ENCODE measurements at regions not wholly inside any gene's neighbourhood (a gene's known extent, or its start where the extent isn't known, plus 50 kb on each side); places are given as distances from the start of the nearest gene placed in this dataset.
"Not testable (repeated sequence)": the region's sequence is repeated elsewhere in the genome, so short reads cannot be mapped to it uniquely, and the experiment has no call there.

GRCh38 chrX:34470507-34470906 is 186.6 kb downstream of the TMEM47 start:
- ChIA-PET POLR2A (ENCODE audit: low non-redundant PET) (no interaction called here), CTCF (no interaction called here)
- H3K9me3 ChIP-seq (ENCODE audit: low read depth, low read length, poor library complexity, severe bottlenecking), result no peaks in the 10 kb centered on the region
- BruUV-seq (replicated peaks), result no TSS peak
- no peak for DNase-seq (ENCODE audit: low spot score)
- intact Hi-C loops (cut with micrococcal nuclease; ENCODE audit: unreplicated experiment), result no loop called here
- TF ChIP-seq EZH2 (IDR thresholded peaks at IDR 0.05; ENCODE audit: borderline replicate concordance, low read depth, low read length, poor library complexity, severe bottlenecking) (no peak), CTCF (conservative IDR thresholded peaks at IDR 0.05; ENCODE audit: low read depth, low read length) (no peak)
- H3K27me3 ChIP-seq (replicated peaks; ENCODE audit: insufficient read depth, low read depth, low read length, poor library complexity), result no peaks in the 10 kb centered on the region
- H3K27ac ChIP-seq (ENCODE audit: low read depth, low read length, poor library complexity, severe bottlenecking), result no peak overlapping the region
- H3K4me3 ChIP-seq (ENCODE audit: low read depth, low read length, poor library complexity, severe bottlenecking), result no peak overlapping the region
- no peaks in the 10 kb centered on the region for H3K36me3 ChIP-seq (ENCODE audit: insufficient read depth, low read length, poor library complexity, severe bottlenecking)
- no peaks in the 10 kb centered on the region for H3K4me1 ChIP-seq (ENCODE audit: insufficient read depth, low read length, poor library complexity, severe bottlenecking)

GRCh38 chrX:34467437-34467836 is 189.6 kb downstream of the TMEM47 start:
- H3K27me3 ChIP-seq (replicated peaks; ENCODE audit: insufficient read depth, low read depth, low read length, poor library complexity), result no peaks in the 10 kb centered on the region
- TF ChIP-seq CTCF (conservative IDR thresholded peaks at IDR 0.05; ENCODE audit: low read depth, low read length) (no peak), EZH2 (IDR thresholded peaks at IDR 0.05; ENCODE audit: borderline replicate concordance, low read depth, low read length, poor library complexity, severe bottlenecking) (no peak)
- H3K4me3 ChIP-seq (ENCODE audit: low read depth, low read length, poor library complexity, severe bottlenecking), result no peak overlapping the region
- BruUV-seq (replicated peaks), result no TSS peak
- intact Hi-C loops (cut with micrococcal nuclease; ENCODE audit: unreplicated experiment), result no loop called here
- H3K4me1 ChIP-seq (ENCODE audit: insufficient read depth, low read length, poor library complexity, severe bottlenecking), result no peaks in the 10 kb centered on the region
- ChIA-PET CTCF (no interaction called here), POLR2A (ENCODE audit: low non-redundant PET) (no interaction called here)
- no peak overlapping the region for H3K27ac ChIP-seq (ENCODE audit: low read depth, low read length, poor library complexity, severe bottlenecking)
- no peak for DNase-seq (ENCODE audit: low spot score)
- H3K9me3 ChIP-seq (ENCODE audit: low read depth, low read length, poor library complexity, severe bottlenecking), result no peaks in the 10 kb centered on the region
- no peaks in the 10 kb centered on the region for H3K36me3 ChIP-seq (ENCODE audit: insufficient read depth, low read length, poor library complexity, severe bottlenecking)

GRCh38 chrX:34463220-34463619 is 193.9 kb downstream of the TMEM47 start:
- H3K4me3 ChIP-seq (ENCODE audit: low read depth, low read length, poor library complexity, severe bottlenecking); CTCF ChIA-PET; intact Hi-C loops (cut with micrococcal nuclease; ENCODE audit: unreplicated experiment); POLR2A ChIA-PET (ENCODE audit: low non-redundant PET); H3K9me3 ChIP-seq (ENCODE audit: low read depth, low read length, poor library complexity, severe bottlenecking); H3K27me3 ChIP-seq (replicated peaks; ENCODE audit: insufficient read depth, low read depth, low read length, poor library complexity); H3K27ac ChIP-seq (ENCODE audit: low read depth, low read length, poor library complexity, severe bottlenecking); DNase-seq (ENCODE audit: low spot score); BruUV-seq (replicated peaks); H3K4me1 ChIP-seq (ENCODE audit: insufficient read depth, low read length, poor library complexity, severe bottlenecking); H3K36me3 ChIP-seq (ENCODE audit: insufficient read depth, low read length, poor library complexity, severe bottlenecking): not testable (repeated sequence)

- CTCF ChIA-PET; H3K36me3 ChIP-seq (ENCODE audit: insufficient read depth, low read length, poor library complexity, severe bottlenecking); H3K4me3 ChIP-seq (ENCODE audit: low read depth, low read length, poor library complexity, severe bottlenecking); H3K27ac ChIP-seq (ENCODE audit: low read depth, low read length, poor library complexity, severe bottlenecking); H3K9me3 ChIP-seq (ENCODE audit: low read depth, low read length, poor library complexity, severe bottlenecking); DNase-seq (ENCODE audit: low spot score); POLR2A ChIA-PET (ENCODE audit: low non-redundant PET); intact Hi-C loops (cut with micrococcal nuclease; ENCODE audit: unreplicated experiment); H3K27me3 ChIP-seq (replicated peaks; ENCODE audit: insufficient read depth, low read depth, low read length, poor library complexity); BruUV-seq (replicated peaks); H3K4me1 ChIP-seq (ENCODE audit: insufficient read depth, low read length, poor library complexity, severe bottlenecking): not testable (repeated sequence)
Measured at GRCh38 chrX:34457850-34458249, 199.2 kb downstream of the TMEM47 start.
